ENCODE measurements at regions not wholly inside any gene's neighbourhood (a gene's known extent, or its start where the extent isn't known, plus 50 kb on each side); places are given as distances from the start of the nearest gene placed in this dataset.

DNA sequence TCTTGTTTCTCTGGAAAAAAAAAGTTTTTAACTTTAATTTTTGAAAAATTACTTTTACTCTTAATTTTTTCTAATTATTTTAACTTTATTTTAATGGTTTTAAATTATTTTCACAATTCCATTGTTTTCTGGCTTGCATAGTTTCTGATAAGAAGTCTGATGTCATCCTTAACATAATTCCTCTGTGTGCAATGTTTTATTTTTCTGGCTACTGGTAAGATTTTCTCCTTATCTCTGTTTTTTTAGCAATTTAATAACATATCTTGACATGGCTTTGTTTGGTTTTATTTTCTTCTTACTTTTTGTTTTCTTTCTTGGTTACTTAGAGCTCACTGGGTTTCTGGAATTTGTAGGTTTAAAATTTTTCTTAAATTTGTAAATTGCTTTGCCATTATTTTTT, 114.8 kb downstream of the TBXT start:
- H3K4me3 ChIP-seq (ENCODE audit: low read depth, low read length) = no peak overlapping the region

DNA sequence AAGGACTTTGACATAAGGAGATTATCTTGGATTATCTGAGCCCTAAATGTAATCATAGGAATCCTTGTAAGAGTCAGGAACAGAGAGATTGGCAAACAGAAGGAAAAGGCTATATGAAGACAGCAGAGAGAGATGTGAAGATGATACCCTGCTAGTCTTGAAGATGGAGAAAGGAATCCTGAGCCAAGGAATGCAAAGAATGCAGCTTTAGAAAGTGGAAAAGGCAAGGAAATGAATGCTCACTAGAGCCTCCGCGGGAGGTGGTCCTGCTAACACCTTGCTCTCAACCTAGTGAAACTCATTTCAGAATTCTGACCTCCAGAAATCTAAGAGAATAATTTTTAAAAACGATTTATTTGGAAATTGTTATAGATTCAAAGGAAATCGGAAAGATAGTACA, 117.1 kb downstream of the TBXT start:
- no peak overlapping the region for H3K4me3 ChIP-seq (ENCODE audit: low read depth, low read length)

DNA sequence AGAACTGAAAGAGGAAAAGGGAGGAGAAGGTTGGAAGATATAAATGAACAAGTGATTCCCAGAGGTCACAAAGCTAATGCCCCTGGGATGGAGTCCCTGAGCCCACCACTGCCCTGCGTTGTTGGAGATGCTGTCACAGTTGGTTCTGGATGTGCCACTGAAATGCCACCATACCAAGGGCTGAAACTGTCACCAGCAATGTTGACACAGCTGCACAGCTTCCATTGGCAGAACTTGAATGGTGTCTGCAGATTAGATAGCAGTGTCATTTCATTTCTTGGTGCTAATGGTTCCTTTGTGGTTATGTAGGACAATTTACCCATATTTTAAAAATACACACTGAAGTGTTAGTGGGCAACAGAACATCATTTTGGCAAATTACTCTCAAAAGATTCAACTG, 120.7 kb downstream of the TBXT start:
- no peak overlapping the region for H3K4me3 ChIP-seq (ENCODE audit: low read depth, low read length)

DNA sequence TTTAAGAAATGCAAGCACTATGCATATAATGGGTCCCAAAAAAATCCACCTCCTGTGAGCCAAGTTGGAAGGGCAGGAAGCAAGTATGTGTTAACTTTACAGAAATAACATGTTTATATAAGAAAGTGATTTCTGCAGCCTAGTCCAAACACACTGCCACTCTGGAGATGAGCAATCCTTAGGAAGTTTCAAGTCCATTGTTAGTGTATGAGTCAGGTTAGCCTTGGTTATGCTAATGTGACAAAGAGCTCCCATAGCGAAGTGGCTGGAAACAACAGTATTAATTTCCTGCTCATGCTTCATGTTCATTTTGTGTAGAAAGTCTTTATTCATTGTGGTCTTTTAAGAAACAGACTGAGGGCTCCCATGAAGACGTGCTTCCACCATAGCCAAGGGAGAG, 121.4 kb downstream of the TBXT start:
- no peak overlapping the region for H3K4me3 ChIP-seq (ENCODE audit: low read depth, low read length)

DNA sequence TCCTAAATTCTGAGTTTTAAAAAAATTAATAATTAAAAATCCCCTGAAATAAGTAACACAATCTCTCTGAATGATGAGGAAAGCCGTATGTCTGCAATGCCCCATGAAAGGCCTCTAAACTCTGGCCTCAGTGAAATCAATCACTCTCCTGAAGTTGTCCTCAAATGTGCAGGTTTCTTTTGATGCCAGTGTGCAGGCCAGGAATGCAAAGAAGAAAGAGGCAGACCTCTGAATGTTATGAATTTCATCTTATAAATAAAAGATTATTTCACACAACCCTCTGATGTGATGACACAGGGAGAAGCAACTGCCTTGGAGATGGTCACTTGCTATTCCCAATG, 121.8 kb downstream of the TBXT start:
- H3K4me3 ChIP-seq (ENCODE audit: low read depth, low read length) = no peak overlapping the region

DNA sequence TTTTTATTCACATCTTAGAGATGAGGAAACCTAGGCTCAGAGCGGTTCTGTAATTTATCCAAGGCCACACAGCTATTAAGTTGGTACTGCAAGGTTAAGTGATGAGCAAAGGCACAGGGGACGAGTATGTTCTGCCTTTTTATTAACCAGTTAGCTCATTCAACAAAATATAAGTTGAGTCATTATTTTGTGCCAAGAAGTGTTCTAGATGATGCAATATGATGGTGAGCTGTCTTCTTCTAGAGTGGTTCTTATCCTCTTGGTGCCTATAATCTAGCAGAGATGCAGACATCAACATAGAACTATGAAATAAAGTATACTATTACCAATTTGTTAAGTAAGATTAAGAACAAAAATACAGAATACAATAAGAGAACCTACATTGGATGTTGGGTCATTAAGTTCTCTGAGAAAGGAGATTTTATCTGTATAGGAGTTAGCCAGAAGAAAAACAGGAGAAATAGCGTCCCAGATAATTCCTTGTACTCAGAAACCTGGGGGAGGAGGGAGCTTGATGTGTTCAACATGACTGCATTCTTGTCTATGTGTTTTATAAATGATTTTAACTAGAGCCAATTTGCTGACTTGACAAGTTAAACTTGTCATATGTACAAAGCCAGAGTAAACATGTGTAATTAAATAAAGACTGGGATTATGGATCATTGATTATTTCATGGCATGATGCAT, 122.3 kb downstream of the TBXT start:
- H3K4me3 ChIP-seq (ENCODE audit: low read depth, low read length) = no peak overlapping the region

DNA sequence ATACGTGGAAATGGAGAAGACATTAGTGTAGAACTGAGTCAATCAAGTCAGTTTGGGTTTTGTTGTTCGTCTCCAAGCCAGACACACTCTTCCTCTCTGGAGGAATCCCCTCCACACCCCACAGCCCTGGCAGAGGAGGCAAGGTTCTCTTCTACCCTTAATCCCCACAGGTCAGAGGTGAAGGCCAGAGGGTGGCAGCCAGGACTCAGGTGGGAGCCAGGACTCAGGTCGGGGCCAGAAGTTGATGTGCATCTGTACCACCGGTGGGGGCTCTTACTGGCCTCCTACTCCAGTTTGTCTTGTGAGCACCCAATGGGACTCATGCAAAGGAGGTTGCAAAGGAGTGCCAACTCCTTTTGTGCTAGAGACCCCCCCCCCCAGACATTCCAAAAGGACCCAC, 126.4 kb downstream of the TBXT start:
- no peak overlapping the region for H3K4me3 ChIP-seq (ENCODE audit: low read depth, low read length)

DNA sequence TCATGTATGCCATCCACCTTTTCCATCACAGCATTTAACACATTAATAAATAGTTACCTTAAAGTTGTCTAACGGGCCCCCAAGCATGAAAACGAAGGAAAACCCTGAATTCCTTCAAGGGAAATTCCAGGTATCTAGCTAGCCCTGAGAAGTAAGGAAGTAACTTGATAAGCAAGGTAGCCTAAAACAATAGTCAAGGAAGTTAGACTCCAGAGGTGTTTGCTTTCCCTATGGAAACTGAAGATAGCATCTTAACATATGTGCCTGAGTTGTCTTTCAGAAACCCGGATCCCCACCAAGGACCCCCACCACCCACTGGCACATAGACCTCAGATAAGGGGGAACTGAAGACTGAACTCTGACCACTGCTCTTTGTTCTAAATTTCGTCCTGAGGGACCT, 127.4 kb downstream of the TBXT start:
- H3K4me3 ChIP-seq (ENCODE audit: low read depth, low read length) = no peak overlapping the region

DNA sequence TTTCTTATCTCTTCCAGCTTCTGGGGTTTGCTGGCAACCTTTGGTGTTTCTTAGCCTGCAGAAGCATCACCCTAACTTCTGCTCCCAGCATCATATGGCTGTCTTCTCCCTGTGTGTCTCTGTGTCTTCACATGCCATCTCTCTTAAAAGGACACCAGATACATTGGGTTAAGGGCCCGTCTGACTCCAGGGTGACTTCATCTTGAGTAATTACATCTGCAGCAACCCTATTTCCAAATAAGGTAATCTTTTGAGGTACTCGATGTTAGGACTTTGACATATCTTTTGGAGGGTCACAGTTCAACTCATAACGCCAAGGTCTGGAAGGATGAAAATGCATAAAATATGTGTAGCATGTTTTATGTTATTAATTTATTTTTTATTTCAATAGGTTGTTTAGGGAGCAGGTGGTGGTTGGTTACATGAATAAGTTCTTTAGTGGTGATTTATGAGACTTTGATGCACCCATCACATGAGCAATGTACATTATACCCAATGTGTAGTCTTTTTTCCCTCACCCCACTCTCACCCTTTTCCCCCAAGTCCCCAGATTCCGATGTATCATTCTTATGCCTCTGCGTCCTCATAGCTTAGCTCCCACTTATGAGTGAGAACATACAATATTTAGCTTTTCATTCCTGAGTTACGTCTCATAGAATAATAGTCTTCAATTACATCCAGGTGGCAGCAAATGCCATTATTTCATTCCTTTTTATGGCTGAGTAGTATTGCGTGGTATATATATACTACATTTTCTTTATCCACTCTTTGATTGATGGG, 131.1 kb downstream of the TBXT start:
- no peak overlapping the region for H3K4me3 ChIP-seq (ENCODE audit: low read depth, low read length)

DNA sequence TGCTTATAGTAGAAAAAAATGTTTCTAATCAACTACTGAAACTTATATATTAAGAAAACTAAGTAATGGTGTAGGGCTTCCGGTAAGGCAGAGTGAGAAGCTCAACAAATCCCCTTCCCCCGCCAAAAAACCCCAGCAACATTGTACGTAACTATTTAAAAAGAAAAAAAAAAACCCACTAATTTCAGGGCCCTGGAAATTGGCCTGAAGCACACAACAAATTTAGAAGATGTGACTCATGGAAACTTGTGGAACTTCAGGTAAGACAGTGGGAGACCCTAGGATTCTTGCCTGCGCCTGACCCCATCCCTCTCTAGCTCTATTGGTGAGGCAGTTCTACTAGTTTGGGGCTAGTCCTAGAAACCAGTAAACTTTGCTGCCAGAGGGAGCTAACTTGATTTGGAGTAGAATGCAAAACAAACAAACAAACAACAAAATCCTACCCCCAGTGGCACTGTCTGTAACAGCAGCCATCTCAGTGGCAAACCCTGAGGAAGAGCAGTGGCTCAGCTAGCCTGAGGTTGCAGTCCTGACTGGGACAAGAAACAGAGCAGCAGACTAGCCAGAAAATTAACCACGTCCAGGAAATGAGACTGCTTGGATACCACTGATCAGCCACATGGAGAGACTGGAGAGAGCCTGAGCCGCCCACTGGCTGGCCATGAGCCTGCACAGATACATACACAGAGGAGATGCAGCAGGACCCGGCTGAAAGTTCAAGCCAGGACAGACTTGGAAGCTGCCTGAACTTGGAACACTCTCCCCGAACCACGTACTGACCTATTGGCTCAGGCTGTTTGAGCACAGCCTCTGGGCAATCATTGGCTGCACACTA, 135.1 kb downstream of the TBXT start:
- H3K4me3 ChIP-seq (ENCODE audit: low read depth, low read length) = no peak overlapping the region

DNA sequence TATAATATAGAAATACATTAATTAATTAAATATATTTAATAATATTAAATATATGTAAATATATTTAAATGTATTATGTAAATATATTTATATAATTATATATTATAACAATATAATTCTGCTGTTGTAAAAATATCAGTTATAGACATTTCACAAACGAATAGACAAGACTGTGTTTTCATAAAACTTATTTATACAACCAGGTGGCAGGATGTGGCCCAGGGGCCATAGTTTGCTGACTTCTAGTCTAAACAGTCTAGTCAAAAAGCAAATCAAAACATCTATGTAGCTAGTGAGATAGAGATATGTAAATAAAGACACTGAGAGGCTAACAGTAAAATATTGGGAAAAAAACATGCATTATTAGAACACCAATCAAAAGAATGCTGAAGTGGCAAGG, 136.4 kb downstream of the TBXT start:
- no peak overlapping the region for H3K4me3 ChIP-seq (ENCODE audit: low read depth, low read length)

DNA sequence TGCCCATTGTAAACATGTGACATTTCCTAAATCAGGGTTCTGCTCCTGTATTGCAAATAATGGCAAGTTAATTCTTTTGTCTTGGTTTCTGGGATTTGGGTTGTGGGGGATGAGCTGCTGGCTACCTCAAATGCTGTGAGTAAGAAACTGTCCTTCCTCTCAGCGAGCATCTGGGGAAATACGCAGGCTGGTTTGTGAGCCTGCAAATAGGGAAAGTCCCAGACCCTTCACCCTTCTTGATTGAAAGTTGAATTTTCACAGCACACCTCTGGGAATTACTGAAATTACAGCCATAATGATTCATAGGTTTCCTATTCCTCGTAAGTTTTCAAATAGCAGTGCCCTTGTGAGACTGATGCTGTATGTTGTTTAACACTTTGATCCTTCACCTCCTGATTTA, 138.1 kb downstream of the TBXT start:
- H3K4me3 ChIP-seq (ENCODE audit: low read depth, low read length) = no peak overlapping the region

DNA sequence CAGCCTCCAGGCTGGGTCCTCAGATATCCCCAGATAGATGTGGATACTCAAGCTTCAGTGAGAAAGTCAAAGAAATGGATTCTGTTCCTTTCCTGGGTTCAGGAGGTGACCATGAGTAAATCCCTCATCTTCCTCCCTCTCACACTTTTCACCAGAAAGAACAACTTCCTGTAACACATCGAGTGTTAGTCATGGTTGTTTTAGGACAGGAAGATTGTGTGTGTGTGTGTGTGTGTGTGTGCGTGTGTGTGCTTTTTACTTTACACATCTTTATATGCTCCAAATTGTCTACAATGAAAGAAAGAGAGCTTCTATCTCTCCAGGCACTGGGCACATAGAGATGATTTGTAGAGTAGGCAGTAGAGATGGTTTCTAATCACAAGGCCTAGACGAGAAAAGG, 139.9 kb downstream of the TBXT start:
- no peak overlapping the region for H3K4me3 ChIP-seq (ENCODE audit: low read depth, low read length)

DNA sequence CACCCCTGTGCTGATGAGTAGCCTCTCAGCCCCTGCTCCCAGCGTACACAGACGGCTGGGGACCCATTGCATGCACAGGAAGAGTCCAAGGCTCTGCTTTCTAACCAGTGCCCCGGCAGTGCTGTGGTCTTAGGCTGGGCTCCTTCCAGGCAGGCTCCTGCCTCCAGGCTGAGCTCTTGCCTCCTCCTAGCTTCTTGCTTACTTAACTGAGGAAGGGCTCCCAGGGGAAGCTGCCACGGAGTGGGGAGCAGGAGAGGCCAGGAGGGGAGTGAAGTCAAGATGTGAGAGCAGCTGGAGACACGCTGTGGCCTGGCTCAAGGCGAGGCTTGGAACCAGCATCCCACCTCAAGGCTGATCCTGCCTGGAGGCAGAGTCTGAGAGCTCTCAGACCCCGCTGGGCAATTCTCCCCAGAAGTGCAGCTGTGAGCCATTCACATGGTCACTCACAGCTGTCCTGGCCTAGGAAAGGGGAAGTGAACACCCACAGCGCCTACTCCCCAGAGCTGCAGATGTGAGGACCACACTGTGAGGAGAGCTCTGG, 141.0 kb downstream of the TBXT start:
- no peak overlapping the region for H3K4me3 ChIP-seq (ENCODE audit: low read depth, low read length)

DNA sequence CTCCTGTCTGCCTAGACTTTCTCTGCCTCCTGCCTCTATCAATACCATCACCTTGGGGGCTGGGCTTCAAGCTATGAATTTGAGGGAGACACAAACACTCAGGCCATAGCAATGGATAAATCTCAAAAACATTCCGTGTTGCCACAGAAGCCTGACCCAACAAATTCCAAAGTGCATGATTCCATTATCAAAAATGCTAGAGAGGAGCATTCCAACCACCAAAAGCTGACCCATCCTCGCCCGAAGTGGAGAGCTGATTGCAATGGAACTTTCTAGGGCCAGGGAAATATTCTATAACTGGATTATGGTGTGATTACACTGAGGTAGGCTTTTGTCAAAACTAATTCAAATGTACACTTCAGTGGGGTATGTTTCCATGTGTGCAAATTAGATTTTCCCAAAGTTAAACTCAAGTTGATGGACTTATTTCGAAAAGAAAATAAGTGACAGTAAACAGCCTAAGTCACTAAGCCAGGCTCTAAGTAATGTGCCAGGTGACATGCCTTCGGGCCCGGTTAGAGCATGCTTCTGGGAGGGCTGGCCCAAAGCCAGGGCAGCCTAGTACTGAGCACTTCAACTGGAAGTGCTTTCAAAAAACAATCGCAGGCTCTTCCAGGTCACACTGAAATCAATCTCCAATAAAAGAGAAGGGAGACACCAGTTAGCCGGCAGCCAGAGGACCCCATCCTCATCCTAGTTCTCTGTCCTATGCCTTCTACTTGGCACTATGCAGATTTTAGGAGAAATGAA, 142.3 kb downstream of the TBXT start:
- no peak overlapping the region for H3K4me3 ChIP-seq (ENCODE audit: low read depth, low read length)

DNA sequence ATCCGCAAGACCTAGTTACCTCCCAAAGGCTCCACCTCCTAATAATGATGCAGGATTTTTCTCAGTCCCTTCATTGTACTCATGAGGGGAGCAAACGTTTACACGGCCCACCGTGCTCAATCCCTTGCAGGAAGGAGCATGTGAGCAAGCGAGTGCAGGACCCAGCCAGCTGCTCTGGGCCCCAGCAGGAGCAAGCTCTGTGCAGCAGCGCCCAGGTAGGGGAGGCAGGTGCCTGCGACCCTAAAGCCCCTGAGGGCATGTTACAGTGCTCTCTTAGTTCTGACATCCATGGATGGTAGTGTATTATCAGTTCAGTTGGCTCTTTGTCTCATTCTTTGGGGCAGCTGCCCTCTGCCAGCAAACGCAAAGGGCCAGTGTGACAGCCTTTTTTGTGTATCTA, 143.4 kb downstream of the TBXT start:
- H3K4me3 ChIP-seq (ENCODE audit: low read depth, low read length) = no peak overlapping the region

DNA sequence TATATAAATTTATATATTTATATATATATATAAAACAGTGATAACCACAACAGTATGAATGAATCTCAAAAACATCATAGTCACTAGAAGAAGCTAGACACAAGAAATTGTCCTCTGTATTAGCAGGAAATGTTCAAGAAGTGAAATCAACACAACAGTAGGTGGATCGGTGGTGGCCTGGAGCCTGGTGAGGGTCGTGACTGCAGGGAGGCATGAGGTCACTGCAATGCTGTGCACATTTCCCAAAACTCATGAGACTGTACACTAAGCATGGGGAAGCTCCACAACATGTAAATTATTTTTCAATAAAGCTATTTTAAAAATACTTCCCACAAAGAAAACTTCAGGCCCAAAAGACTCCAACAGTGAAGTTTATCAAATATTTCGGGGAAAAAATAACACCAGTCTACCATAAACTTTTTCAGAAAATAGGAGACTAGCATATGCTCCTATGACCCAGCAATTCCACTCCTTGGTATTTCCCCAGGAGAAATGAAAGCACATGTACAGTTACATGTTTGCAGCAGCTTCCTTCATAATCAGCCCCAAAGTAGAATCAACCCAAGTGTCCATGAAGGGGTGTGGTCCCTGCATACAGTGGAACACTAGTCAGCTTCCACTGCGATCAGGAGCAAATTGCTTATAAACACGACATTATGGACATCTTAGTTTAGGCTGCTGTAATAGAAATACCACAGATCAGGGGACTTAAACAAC, 144.2 kb downstream of the TBXT start:
- H3K4me3 ChIP-seq (ENCODE audit: low read depth, low read length) = no peak overlapping the region

DNA sequence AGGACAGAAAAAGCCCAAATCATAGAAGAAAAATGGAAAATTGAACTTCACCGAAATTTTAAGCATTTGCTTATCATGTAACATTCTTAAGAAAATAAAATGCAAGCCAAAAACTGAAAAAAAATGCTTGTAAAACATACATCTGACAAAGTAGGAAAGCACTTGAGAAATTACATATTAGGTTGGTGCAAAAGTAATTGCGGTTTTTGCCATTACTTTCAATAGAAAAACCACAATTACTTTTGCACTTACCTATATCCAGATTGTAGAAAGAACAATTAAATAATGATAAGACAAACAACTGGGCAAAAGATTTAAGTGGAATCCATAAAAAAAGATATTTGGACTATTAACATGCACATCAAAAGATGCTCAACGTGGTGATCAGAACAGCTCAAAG, 146.2 kb downstream of the TBXT start:
- no peak overlapping the region for H3K4me3 ChIP-seq (ENCODE audit: low read depth, low read length)

DNA sequence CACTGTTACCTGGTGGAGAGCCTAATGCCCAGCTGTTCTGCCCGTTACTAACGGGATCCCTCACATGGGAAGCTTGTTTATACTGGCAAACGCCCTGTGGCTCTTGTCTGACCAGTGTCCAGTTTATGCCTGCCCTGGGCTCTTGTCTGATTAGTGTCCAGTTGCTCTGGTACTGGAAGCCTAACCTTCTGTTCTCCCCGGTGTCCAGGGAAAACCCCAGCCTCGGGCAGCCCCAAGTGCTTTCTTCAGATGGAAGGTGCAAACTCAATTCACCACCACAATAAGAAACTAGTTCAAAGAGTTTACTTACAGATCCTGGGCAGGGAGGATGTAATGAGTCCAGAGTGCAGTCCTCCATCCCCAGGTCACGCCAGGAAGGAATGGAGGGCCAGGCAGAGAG, 148.4 kb downstream of the TBXT start:
- no peak overlapping the region for H3K4me3 ChIP-seq (ENCODE audit: low read depth, low read length)

DNA sequence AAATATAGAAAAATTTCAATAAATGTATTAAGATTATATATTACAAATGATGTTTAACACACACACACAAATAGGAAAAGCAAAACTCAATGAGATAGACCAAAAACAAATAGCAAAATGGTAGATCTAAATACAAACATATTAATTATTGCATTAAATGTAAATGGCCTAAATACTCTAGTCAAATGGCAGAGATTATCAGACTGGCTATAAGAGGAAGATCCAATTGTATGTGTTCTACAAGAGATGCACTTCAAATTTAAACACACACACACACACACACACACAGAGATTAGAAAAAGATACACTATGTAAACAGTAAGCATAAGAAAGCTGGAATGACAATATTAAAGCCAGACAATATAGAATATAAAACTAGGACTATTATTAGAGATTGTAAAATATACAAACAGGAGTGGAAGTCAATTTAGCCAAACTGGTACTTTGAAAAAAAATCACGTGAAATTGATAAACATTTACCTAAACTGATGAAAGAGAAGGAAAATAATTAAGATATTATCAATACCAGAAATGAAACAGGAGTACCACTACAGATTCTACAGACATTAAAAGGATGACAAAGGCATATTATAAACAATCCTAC, 150.5 kb downstream of the TBXT start:
- H3K4me3 ChIP-seq (ENCODE audit: low read depth, low read length) = no peak overlapping the region
